Muscle of leg (tissue), 3 donors: ENCODE measurements at regions not wholly inside any gene's neighbourhood (a gene's known extent, or its start where the extent isn't known, plus 50 kb on each side); places are given as distances from the start of the nearest gene placed in this dataset.

Experiments used
- DNase-seq: peaks from one replicate; pipeline ENCODE4 v3.0.0; 2013
- H3K27ac ChIP-seq: one replicate; pipeline ENCODE4 v1.5.1; 2013; ENCODE audit warnings: mild to moderate bottlenecking, low read length, control low read depth
- H3K27me3 ChIP-seq: one replicate; pipeline ENCODE4 v1.6.1; 2013; ENCODE audit warnings: low read length; ENCODE audit not compliant: control insufficient read depth, insufficient read depth
- H3K36me3 ChIP-seq: one replicate; pipeline ENCODE4 v1.6.1; 2013; ENCODE audit warnings: low read length; ENCODE audit not compliant: control insufficient read depth, insufficient read depth
- H3K4me1 ChIP-seq: one replicate; pipeline ENCODE4 v1.6.1; 2013; ENCODE audit warnings: low read length; ENCODE audit not compliant: control insufficient read depth, insufficient read depth
- H3K4me3 ChIP-seq: one replicate; pipeline ENCODE4 v1.5.1; 2013; ENCODE audit warnings: low read length, control low read depth
- H3K9me3 ChIP-seq: replicated peaks from 2 replicates; pipeline ENCODE4 v1.6.1; 2013; ENCODE audit warnings: low read depth, low read length; ENCODE audit not compliant: control insufficient read depth
- WGBS: methylation state at CpG from one replicate; pipeline ENCODE4 v1.1.5; 2013; ENCODE audit warnings: missing lambda C conversion rate; ENCODE audit not compliant: insufficient coverage; 5-methylcytosine and 5-hydroxymethylcytosine counted together

DNA sequence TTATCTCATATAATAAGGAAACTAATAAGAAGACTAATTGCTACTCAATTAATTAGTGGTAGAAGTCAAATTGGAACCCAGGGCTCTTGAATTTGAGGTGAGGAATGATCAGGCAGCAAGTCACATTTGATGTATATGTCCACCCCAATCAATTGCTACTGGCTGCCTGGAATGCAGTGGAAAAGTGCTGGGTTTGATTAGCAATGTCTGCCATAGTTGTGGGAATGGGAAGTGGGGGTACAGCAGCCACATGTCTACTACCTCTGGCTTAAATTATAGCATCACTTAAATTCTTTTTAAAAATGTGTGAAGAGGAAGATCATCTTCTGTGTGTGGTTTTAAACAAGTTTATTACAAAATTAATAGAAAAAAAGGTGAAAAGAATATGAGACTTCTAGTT is 50.8 kb upstream of the NAV2 start:
- Histone ChIP-seq H3K9me3 (no peaks in the 10 kb centered on the region), H3K4me3 (no peak overlapping the region), H3K36me3 (no peaks in the 10 kb centered on the region), H3K4me1 (no peaks in the 10 kb centered on the region), H3K27ac (no peak overlapping the region), H3K27me3 (no peaks in the 10 kb centered on the region)
- no peak for DNase-seq

DNA sequence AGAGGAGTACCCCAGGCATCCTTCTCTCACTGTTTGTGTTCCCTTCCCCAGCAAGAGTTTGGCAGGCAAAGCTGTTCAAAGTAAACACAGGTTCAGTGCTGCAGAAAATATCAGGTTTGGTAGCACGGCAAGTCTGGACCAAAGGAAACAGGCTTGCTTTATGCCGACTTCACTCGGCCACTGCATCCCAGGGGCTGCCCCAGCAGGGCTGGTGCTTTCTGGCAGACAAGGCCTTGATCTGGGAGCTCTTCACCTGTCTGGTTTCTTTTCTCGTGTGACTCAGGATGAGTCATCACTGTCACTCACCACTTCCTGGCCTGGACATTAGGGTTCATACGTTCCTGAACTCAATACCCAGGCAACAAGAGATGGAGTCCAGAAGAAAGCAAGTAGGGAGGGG is 52.6 kb upstream of the NAV2 start:
- no peak overlapping the region for H3K27ac ChIP-seq
- 75% methylated on average over 3 of the region's 5 CpGs for WGBS
- no peaks in the 10 kb centered on the region for H3K36me3 ChIP-seq
- H3K4me3 ChIP-seq, result no peak overlapping the region
- H3K27me3 ChIP-seq, result no peaks in the 10 kb centered on the region
- no peak for DNase-seq
- H3K4me1 ChIP-seq, result no peaks in the 10 kb centered on the region
- H3K9me3 ChIP-seq, result no peaks in the 10 kb centered on the region

DNA sequence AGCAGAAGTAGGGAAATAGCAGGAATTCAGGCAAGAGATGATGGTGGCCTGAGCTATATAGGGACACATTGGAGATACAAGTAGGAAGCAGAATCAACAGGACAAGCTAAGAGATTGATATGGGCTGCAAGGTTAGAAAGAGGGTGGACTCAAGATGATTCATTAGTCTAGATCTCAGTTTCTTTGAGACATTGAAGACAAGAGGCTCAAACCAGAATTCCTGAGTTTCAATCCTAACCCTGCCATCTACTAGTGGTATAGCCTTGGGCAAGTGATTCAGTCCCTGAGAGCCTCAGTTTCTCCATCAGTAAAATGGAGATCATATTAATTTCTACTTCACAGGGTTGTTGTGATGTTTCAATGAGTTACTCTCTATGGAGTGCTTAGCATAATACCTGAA is 53.1 kb upstream of the NAV2 start:
- no peak overlapping the region for H3K4me3 ChIP-seq
- no peaks in the 10 kb centered on the region for H3K36me3 ChIP-seq
- no peaks in the 10 kb centered on the region for H3K4me1 ChIP-seq
- no peak for DNase-seq
- H3K27me3 ChIP-seq, result no peaks in the 10 kb centered on the region
- no peak overlapping the region for H3K27ac ChIP-seq
- H3K9me3 ChIP-seq, result no peaks in the 10 kb centered on the region

DNA sequence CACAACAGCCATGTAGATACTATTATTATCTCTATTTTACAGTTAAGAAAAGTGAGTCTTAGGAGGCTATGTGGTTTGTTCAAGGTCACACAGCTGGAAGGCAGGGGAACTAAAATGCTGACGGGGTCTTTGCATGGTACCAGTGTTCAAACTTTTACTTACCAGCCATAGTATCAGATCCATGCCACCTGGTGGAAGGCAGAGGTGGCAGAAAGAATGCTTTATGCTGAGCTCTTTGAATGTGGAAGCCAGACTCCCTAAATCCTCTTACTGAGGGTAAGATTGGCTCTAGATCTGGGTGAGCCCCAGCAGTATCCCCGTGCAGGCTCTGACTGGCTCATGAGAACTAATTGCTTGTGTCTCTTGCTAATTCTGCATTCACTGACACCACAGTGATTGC is 54.3 kb upstream of the NAV2 start:
- Histone ChIP-seq H3K4me1 (no peaks in the 10 kb centered on the region), H3K9me3 (no peaks in the 10 kb centered on the region), H3K27me3 (no peaks in the 10 kb centered on the region), H3K4me3 (no peak overlapping the region), H3K36me3 (no peaks in the 10 kb centered on the region), H3K27ac (no peak overlapping the region)
- no peak for DNase-seq
- 29% methylated on average over 1 of the region's 2 CpGs for WGBS

DNA sequence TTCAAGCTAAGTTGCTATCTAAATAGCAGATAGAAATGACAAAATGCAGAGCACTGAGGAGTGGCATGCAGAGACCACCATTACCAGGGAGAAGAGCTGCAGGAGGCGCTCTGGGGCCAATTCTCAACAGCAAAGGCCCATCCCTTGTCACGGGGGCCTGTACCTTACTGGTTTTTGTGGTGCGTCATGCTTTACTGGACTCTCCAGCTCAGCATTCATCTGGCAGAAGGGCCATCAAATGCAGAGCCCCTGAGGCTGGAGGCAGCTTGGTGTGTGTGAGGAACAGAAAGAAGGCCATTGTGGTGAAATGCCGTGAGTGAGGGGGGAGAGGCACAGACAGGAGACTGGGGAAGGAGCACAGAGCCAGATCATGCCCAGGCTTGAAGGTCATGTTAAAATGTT is 56.5 kb upstream of the NAV2 start:
- Histone ChIP-seq H3K27me3 (peaks cover 3% of the 10 kb centered on the region), H3K36me3 (no peaks in the 10 kb centered on the region), H3K4me3 (no peak overlapping the region), H3K4me1 (no peaks in the 10 kb centered on the region), H3K9me3 (no peaks in the 10 kb centered on the region), H3K27ac (no peak overlapping the region)
- WGBS, result 78% methylated on average over 4 of the region's 4 CpGs
- DNase-seq, result no peak

DNA sequence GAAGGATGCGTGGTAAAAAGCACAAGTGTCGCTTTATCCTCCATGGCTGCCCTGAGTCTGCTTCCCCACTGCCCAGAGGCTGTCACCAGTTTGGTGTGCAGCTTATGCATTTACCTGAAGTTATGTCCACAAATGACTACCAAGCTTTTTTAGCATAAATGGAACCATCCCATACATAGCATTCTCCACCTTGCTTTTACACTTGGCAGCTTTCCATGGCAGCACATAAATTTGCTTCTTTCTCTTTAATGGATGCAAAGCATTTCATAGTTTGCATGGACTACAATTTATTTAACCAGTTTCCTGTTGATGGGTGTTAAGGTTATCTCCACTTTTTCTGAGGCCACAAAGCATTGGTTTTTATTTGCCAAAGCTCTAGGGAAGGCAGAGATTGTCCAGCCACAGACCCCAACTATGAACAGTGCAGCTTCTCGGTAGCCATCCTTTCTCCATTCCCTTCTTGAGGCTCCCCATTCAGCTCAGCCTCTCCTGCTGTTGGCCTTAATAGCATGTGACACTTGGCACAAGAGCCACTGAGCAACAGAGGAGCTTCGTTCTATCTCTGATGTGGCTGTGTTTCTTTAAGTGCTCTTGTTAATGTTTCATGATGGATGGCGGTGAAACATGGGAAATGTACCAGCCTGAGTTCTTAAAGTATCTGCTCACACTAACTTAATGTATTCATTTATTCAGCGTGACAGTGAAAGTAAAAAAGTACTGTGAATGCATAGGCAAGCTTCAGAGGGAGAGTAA is 59.8 kb upstream of the NAV2 start:
- Histone ChIP-seq H3K4me3 (no peak overlapping the region), H3K4me1 (no peaks in the 10 kb centered on the region), H3K9me3 (no peaks in the 10 kb centered on the region), H3K36me3 (no peaks in the 10 kb centered on the region), H3K27me3 (peaks cover 3% of the 10 kb centered on the region), H3K27ac (no peak overlapping the region)
- DNase-seq, result no peak
- 74% methylated on average over 3 of the region's 6 CpGs for WGBS

DNA sequence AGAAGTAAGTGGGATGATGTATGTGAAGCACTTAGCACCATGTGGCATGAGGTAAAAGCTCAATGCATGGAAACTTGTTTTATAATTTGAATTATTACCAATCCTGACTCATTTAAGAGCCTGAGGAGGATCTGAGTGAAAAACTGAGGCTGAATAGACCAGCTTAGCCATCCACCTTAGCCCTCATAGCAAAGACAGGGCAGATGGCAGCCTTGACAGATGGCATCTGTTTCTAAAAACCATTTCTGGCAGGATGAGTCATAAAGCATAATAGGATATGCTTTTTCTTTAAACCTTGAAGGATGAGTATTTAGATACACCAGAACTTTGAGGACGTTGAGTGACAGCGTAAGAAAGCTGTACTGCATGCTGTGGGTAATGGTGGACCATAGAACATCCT is 61.0 kb upstream of the NAV2 start:
- no peak overlapping the region for H3K4me3 ChIP-seq
- no peaks in the 10 kb centered on the region for H3K9me3 ChIP-seq
- H3K27me3 ChIP-seq, result peaks cover 3% of the 10 kb centered on the region
- no peak for DNase-seq
- WGBS, result no CpG with 5 or more reads among the region's 2 CpGs
- no peak overlapping the region for H3K27ac ChIP-seq
- no peaks in the 10 kb centered on the region for H3K4me1 ChIP-seq
- H3K36me3 ChIP-seq, result no peaks in the 10 kb centered on the region

DNA sequence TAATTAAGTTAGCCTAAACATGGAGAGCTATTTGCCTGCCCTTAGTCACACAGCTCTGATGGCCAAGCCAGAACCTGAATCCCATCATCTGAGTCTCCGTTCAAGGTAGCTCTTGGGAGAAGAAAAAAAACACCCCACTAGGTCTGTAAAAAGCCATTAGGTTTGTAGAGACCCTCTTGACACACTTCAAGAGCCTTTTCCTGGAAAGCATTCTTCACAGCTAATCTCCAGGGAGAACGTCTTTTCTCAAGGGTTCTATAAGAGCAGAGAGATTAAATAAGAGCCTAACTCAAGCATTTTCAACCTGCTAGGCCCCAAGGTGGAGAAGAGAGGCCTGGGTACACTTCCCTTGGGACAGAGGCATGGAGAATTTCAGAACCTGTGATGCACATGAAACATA is 61.6 kb upstream of the NAV2 start:
- no peaks in the 10 kb centered on the region for H3K9me3 ChIP-seq
- no peak for DNase-seq
- no CpG with 5 or more reads among the region's 2 CpGs for WGBS
- H3K36me3 ChIP-seq, result no peaks in the 10 kb centered on the region
- H3K4me1 ChIP-seq, result no peaks in the 10 kb centered on the region
- no peak overlapping the region for H3K27ac ChIP-seq
- H3K27me3 ChIP-seq, result peaks cover 3% of the 10 kb centered on the region
- no peak overlapping the region for H3K4me3 ChIP-seq

DNA sequence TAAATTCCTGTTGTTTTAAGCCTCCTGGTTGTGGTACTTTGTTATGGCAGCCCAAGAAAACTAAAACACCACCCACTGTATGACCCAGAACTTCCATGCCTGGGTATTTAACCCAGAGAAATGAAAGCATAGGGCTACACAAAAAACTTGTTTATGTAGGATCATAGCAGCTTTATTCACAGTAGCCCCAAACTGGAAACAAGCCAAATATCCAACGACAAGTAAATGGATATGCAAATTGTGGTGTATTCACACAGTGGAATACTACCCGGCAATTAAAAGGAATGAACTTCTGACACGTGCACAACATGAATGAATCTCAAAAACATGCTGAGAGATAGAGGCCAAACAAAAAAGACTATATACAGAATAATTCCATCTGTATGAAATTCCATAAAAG is 62.2 kb upstream of the NAV2 start:
- H3K27me3 ChIP-seq, result peaks cover 3% of the 10 kb centered on the region
- H3K4me3 ChIP-seq, result no peak overlapping the region
- H3K27ac ChIP-seq, result no peak overlapping the region
- no peaks in the 10 kb centered on the region for H3K4me1 ChIP-seq
- H3K9me3 ChIP-seq, result no peaks in the 10 kb centered on the region
- H3K36me3 ChIP-seq, result no peaks in the 10 kb centered on the region
- DNase-seq, result no peak
- no CpG with 5 or more reads among the region's 3 CpGs for WGBS

DNA sequence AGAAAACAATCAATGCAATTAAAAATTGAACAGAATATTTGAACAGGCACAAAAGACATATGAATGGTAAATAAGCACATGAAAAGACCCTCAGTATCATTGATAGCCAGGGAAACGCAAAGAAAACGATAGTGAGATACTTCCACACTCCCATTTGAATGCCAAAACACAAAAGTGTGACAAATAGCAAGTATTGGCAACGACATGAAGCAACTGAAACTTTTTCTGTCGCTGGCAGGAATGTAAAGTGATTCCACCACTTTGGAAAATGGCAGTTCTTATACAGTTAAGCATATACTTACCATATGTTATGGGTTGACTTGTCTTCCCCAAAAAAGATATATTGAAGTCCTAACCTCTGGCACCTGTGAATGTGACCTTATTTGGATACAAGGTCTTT is 62.9 kb upstream of the NAV2 start:
- no peak overlapping the region for H3K4me3 ChIP-seq
- DNase-seq, result no peak
- no CpG with 5 or more reads among the region's 4 CpGs for WGBS
- no peaks in the 10 kb centered on the region for H3K9me3 ChIP-seq
- H3K27me3 ChIP-seq, result peaks cover 3% of the 10 kb centered on the region
- H3K4me1 ChIP-seq, result no peaks in the 10 kb centered on the region
- H3K36me3 ChIP-seq, result no peaks in the 10 kb centered on the region
- H3K27ac ChIP-seq, result no peak overlapping the region

DNA sequence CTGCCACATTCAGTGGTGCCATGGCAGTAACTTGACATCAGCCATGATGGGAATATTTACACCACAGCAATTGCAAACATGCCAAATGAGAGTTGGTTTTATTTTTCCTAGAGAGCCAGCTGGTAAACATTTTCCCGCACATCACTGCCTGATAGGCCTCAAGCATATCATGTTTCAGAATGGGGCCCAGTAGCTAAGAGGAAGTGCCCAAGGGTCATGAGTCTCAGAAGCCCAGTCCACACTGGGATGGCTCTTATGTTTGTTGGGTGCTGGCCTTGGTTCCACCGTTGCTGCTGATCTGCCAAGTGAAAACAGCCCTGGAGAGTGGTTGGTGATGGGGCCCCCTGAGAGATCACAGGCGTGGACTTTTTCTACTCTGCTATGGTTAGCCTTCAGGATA is 64.3 kb upstream of the NAV2 start:
- H3K4me3 ChIP-seq, result no peak overlapping the region
- no peak for DNase-seq
- 51% methylated on average over 2 of the region's 3 CpGs for WGBS
- peaks cover 3% of the 10 kb centered on the region for H3K27me3 ChIP-seq
- H3K9me3 ChIP-seq, result no peaks in the 10 kb centered on the region
- no peaks in the 10 kb centered on the region for H3K36me3 ChIP-seq
- no peaks in the 10 kb centered on the region for H3K4me1 ChIP-seq
- H3K27ac ChIP-seq, result no peak overlapping the region
